ENCODE measurements at regions not wholly inside any gene's neighbourhood (a gene's known extent, or its start where the extent isn't known, plus 50 kb on each side); places are given as distances from the start of the nearest gene placed in this dataset.

- ChIA-PET CTCF (no interaction called here), POLR2A (no interaction called here)
- H3K4me3 ChIP-seq (ENCODE audit: low read depth, low read length) = no peak overlapping the region
- no peak for DNase-seq (ENCODE audit: low read depth, low spot score)
- TF ChIP-seq CTCF (IDR thresholded peaks at IDR 0.05; ENCODE audit: insufficient read depth, low read length, missing control alignments) = no peak
Observed at GRCh38 chr9:107108342-107109130, 174.5 kb upstream of the RAD23B start.

GRCh38 chr9:107109324-107109723, 173.8 kb upstream of the RAD23B start:
- ChIA-PET CTCF (no interaction called here), POLR2A (no interaction called here)
- no peak for TF ChIP-seq CTCF (IDR thresholded peaks at IDR 0.05; ENCODE audit: insufficient read depth, low read length, missing control alignments)
- H3K4me3 ChIP-seq (ENCODE audit: low read depth, low read length) = no peak overlapping the region
- no peak for DNase-seq (ENCODE audit: low read depth, low spot score)

GRCh38 chr9:107110153-107110552, 172.9 kb upstream of the RAD23B start:
- ChIA-PET CTCF (no interaction called here), POLR2A (no interaction called here)
- no peak overlapping the region for H3K4me3 ChIP-seq (ENCODE audit: low read depth, low read length)
- TF ChIP-seq CTCF (IDR thresholded peaks at IDR 0.05; ENCODE audit: insufficient read depth, low read length, missing control alignments) = no peak
- no peak for DNase-seq (ENCODE audit: low read depth, low spot score)

- TF ChIP-seq CTCF (IDR thresholded peaks at IDR 0.05; ENCODE audit: insufficient read depth, low read length, missing control alignments) = no peak
- ChIA-PET POLR2A (no interaction called here), CTCF (no interaction called here)
- DNase-seq (ENCODE audit: low read depth, low spot score) = no peak
- no peak overlapping the region for H3K4me3 ChIP-seq (ENCODE audit: low read depth, low read length)
Observed at GRCh38 chr9:107112707-107113243, 170.3 kb upstream of the RAD23B start.

- TF ChIP-seq CTCF (IDR thresholded peaks at IDR 0.05; ENCODE audit: insufficient read depth, low read length, missing control alignments) = no peak
- ChIA-PET POLR2A (no interaction called here), CTCF (interaction anchor here (1.2 to 5.6 kb wide), 2 partner anchors 18 kb away, joined by 4 to 27 read pairs; no protein-coding TSS in a partner anchor)
- no peak for DNase-seq (ENCODE audit: low read depth, low spot score)
- no peak overlapping the region for H3K4me3 ChIP-seq (ENCODE audit: low read depth, low read length)
Observed at GRCh38 chr9:107118863-107119624, 164.0 kb upstream of the RAD23B start.

GRCh38 chr9:107119735-107120134, 163.3 kb upstream of the RAD23B start:
- no peak for DNase-seq (ENCODE audit: low read depth, low spot score)
- H3K4me3 ChIP-seq (ENCODE audit: low read depth, low read length) = no peak overlapping the region
- ChIA-PET CTCF (interaction anchor here (5.6 kb wide), 1 partner anchor 18 kb away, joined by 27 read pairs; no protein-coding TSS in a partner anchor), POLR2A (no interaction called here)
- TF ChIP-seq CTCF (IDR thresholded peaks at IDR 0.05; ENCODE audit: insufficient read depth, low read length, missing control alignments) = no peak
